GM12878 (cell line): ENCODE measurements at regions not wholly inside any gene's neighbourhood (a gene's known extent, or its start where the extent isn't known, plus 50 kb on each side); places are given as distances from the start of the nearest gene placed in this dataset.

Experiments used
- ATAC-seq: fragments of 200-7000 bp; cut with Tn5 transposase; 3 replicates; pipeline ENCODE4 v1.9.1; 2020; ENCODE audit warnings: mild to moderate bottlenecking, moderate library complexity
- BruUV-seq: library from RNA; stranded (reverse); fragments of 400-500 nt; replicated peaks from 2 replicates; lab custom pipeline; 2021; lab: Mats Ljungman, UMichigan
- CTCF ChIA-PET: fragments of 300-600 bp; sonication (Branson Sonifier 250); formaldehyde crosslinking; extraction: SDS; loops from one replicate; lab custom pipeline; 2021; ENCODE audit warnings: inconsistent platforms; lab: Yijun Ruan, JAX
- POLR2A ChIA-PET: fragments of 350-600 bp; formaldehyde crosslinking; extraction: SDS; loops from one replicate; lab custom pipeline; 2021; ENCODE audit warnings: inconsistent platforms; lab: Charles Lee
- RAD21 ChIA-PET: fragments of 300-600 bp; sonication (Branson Sonifier 250); formaldehyde crosslinking; loops from one replicate; lab custom pipeline; 2023; ENCODE audit warnings: antibody characterized with exemption; ENCODE audit not compliant: unreplicated experiment; lab: Charles Lee
- SMC1A ChIA-PET: fragments of 300-600 bp; sonication (Branson Sonifier 250); formaldehyde crosslinking; loops from one replicate; lab custom pipeline; 2023; ENCODE audit not compliant: unreplicated experiment, uncharacterized antibody; lab: Charles Lee
- DNase-seq: peaks from one replicate; pipeline ENCODE4 v3.0.0-alpha.2; 2011; ENCODE audit warnings: low read depth, low spot score
- FAIRE-seq: peaks from 3 replicates; lab custom pipeline; 2011; peaks lifted over from hg19 to GRCh38; lab: Jason Lieb, UNC
- H2AFZ ChIP-seq: 2 replicates; pipeline ENCODE4 v1.6.0; 2011; ENCODE audit warnings: low read depth, low read length, control low read depth; ENCODE audit not compliant: control insufficient read depth
- H3K27ac ChIP-seq: 2 replicates; pipeline ENCODE4 v1.5.1; 2011; ENCODE audit warnings: control low read depth; ENCODE audit not compliant: control insufficient read depth, insufficient read depth
- H3K27me3 ChIP-seq, 2 experiments: replicated peaks in 1 of 2; 2 replicates each; pipeline versions ENCODE4 v1.6.0 to v1.6.1; 2011; ENCODE audit warnings: low read length in 1 of 2; ENCODE audit not compliant: control insufficient read depth in 2 of 2, insufficient read depth in 2 of 2
- H3K36me3 ChIP-seq, 2 experiments: 2 replicates each; pipeline ENCODE4 v1.5.1; 2011; ENCODE audit warnings: low read length in 1 of 2; ENCODE audit not compliant: control insufficient read depth in 2 of 2, insufficient read depth in 2 of 2
- H3K4me1 ChIP-seq: 2 replicates; pipeline ENCODE4 v1.6.1; 2011; ENCODE audit warnings: mild to moderate bottlenecking, low read length, moderate library complexity, mixed read lengths; ENCODE audit not compliant: control insufficient read depth, insufficient read depth
- H3K4me2 ChIP-seq: 2 replicates; pipeline ENCODE4 v1.6.0; 2011; ENCODE audit warnings: control low read depth; ENCODE audit not compliant: control insufficient read depth, insufficient read depth
- H3K4me3 ChIP-seq: fragments of 200-600 bp; sonication (generic); 2 replicates; pipeline ENCODE4 v1.5.1; 2016
- H3K79me2 ChIP-seq: 2 replicates; pipeline ENCODE4 v1.6.0; 2011; ENCODE audit warnings: low read length; ENCODE audit not compliant: control insufficient read depth, insufficient read depth
- H3K9ac ChIP-seq: 2 replicates; pipeline ENCODE4 v1.8.0; 2011; ENCODE audit warnings: low read length, control low read depth, mixed read lengths; ENCODE audit not compliant: control insufficient read depth, insufficient read depth
- H3K9me3 ChIP-seq: replicated peaks from 3 replicates; pipeline ENCODE4 v1.5.1; 2011; ENCODE audit warnings: mild to moderate bottlenecking, low read length; ENCODE audit not compliant: control insufficient read depth, insufficient read depth
- H4K20me1 ChIP-seq: 2 replicates; pipeline ENCODE4 v1.6.0; 2011; ENCODE audit not compliant: control insufficient read depth, insufficient read depth
- CEBPB ChIP-seq, 2 experiments: fragments of 150-350 bp in 1 of 2; IDR thresholded peaks; 2 replicates each; pipeline ENCODE4 v1.6.1; 2012 to 2014; ENCODE audit warnings: low read depth in 2 of 2, low read length in 2 of 2, borderline replicate concordance in 1 of 2, inconsistent platforms in 1 of 2
- ESRRA ChIP-seq: IDR thresholded peaks from 2 replicates; pipeline ENCODE4 v1.6.1; 2012; ENCODE audit warnings: mild to moderate bottlenecking, low read length, improper control_type of control experiment
- FOXM1 ChIP-seq: IDR thresholded peaks from 2 replicates; pipeline ENCODE4 v1.6.1; 2012; ENCODE audit warnings: low read depth, mild to moderate bottlenecking, inconsistent platforms, low read length, moderate library complexity
- JUND ChIP-seq: IDR thresholded peaks from 2 replicates; pipeline ENCODE4 v1.6.1; 2012; ENCODE audit warnings: low read depth, mild to moderate bottlenecking, low read length, improper control_type of control experiment, moderate library complexity
- MYB ChIP-seq: fragments of 150-350 bp; IDR thresholded peaks from 2 replicates; pipeline ENCODE4 v1.6.1; 2014; ENCODE audit warnings: mild to moderate bottlenecking, low read depth, low read length, borderline replicate concordance
- RB1 ChIP-seq: fragments of 450-650 bp; formaldehyde crosslinking; IDR thresholded peaks from 2 replicates; pipeline ENCODE4 v1.6.1; 2017; ENCODE audit warnings: mild to moderate bottlenecking, borderline replicate concordance
- SIX5 ChIP-seq: IDR thresholded peaks from 2 replicates; pipeline ENCODE4 v1.6.1; 2011; ENCODE audit warnings: mild to moderate bottlenecking, low read depth, low read length, moderate library complexity; ENCODE audit not compliant: severe bottlenecking
- TARDBP ChIP-seq: IDR thresholded peaks from 2 replicates; pipeline ENCODE4 v1.6.1; 2016; ENCODE audit warnings: borderline replicate concordance
- WGBS: methylation state at CpG from one replicate; pipeline ENCODE4 v1.1.6; 2016; ENCODE audit warnings: low lambda C conversion rate; ENCODE audit not compliant: insufficient replicate concordance, insufficient coverage; ENCODE audit errors: missing lambda C conversion rate; 5-methylcytosine and 5-hydroxymethylcytosine counted together
- in situ Hi-C: fragments of 300-500 bp; cut with MboI; formaldehyde crosslinking; loops from 9 replicates; pipeline ENCODE4 v1.14.3; 2018; ENCODE audit warnings: mixed read lengths
- intact Hi-C: fragments of 100-400 bp; cut with micrococcal nuclease; formaldehyde crosslinking; loops from one replicate; pipeline ENCODE4 v1.14.2; 2022; ENCODE audit not compliant: unreplicated experiment
- TF ChIP-seq, protein P1 (sequence below): fragments of 450-650 bp; IDR thresholded peaks from 2 replicates; pipeline ENCODE4 v1.6.1; 2017; ENCODE audit warnings: low read depth, mild to moderate bottlenecking, moderate library complexity
- TF ChIP-seq, protein P2 (sequence below): fragments of 450-650 bp; IDR thresholded peaks from 2 replicates; pipeline ENCODE4 v1.6.1; 2016; ENCODE audit warnings: mild to moderate bottlenecking
- TF ChIP-seq, protein P3 (sequence below): fragments of 450-650 bp; IDR thresholded peaks from 2 replicates; pipeline ENCODE4 v1.6.1; 2018; ENCODE audit warnings: borderline replicate concordance, mild to moderate bottlenecking; ENCODE audit not compliant: partially characterized antibody
- TF ChIP-seq, protein P4 (sequence below): IDR thresholded peaks from 2 replicates; pipeline ENCODE4 v1.6.1; 2012; ENCODE audit warnings: mild to moderate bottlenecking, low read depth, low read length

DNA sequence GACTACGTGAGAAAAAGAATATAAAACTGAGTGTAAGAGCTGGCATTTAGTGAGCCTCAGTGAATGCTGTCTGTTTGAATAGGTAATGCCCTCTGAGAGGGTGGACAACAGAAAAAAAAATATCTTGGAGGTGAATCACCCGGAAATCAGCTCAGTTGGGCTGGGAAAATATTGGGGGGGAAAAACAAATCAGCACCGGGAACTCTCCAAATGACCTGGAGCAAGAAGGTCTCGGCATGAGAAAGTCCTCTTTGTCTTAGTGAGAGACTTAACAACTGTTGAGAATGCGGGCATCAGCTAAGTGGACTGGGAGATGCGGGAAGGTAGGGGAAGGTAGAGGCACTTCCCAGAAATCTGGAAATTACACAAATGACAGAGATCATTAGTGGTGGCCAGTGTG is 109.4 kb upstream of the POU3F3 start (continued):
- TF ChIP-seq, protein P1, sequence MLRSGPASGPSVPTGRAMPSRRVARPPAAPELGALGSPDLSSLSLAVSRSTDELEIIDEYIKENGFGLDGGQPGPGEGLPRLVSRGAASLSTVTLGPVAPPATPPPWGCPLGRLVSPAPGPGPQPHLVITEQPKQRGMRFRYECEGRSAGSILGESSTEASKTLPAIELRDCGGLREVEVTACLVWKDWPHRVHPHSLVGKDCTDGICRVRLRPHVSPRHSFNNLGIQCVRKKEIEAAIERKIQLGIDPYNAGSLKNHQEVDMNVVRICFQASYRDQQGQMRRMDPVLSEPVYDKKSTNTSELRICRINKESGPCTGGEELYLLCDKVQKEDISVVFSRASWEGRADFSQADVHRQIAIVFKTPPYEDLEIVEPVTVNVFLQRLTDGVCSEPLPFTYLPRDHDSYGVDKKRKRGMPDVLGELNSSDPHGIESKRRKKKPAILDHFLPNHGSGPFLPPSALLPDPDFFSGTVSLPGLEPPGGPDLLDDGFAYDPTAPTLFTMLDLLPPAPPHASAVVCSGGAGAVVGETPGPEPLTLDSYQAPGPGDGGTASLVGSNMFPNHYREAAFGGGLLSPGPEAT = no peak
- TF ChIP-seq, protein P2, sequence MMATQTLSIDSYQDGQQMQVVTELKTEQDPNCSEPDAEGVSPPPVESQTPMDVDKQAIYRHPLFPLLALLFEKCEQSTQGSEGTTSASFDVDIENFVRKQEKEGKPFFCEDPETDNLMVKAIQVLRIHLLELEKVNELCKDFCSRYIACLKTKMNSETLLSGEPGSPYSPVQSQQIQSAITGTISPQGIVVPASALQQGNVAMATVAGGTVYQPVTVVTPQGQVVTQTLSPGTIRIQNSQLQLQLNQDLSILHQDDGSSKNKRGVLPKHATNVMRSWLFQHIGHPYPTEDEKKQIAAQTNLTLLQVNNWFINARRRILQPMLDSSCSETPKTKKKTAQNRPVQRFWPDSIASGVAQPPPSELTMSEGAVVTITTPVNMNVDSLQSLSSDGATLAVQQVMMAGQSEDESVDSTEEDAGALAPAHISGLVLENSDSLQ = no peak
- TF ChIP-seq ESRRA = no peak
- TF ChIP-seq, protein P3, sequence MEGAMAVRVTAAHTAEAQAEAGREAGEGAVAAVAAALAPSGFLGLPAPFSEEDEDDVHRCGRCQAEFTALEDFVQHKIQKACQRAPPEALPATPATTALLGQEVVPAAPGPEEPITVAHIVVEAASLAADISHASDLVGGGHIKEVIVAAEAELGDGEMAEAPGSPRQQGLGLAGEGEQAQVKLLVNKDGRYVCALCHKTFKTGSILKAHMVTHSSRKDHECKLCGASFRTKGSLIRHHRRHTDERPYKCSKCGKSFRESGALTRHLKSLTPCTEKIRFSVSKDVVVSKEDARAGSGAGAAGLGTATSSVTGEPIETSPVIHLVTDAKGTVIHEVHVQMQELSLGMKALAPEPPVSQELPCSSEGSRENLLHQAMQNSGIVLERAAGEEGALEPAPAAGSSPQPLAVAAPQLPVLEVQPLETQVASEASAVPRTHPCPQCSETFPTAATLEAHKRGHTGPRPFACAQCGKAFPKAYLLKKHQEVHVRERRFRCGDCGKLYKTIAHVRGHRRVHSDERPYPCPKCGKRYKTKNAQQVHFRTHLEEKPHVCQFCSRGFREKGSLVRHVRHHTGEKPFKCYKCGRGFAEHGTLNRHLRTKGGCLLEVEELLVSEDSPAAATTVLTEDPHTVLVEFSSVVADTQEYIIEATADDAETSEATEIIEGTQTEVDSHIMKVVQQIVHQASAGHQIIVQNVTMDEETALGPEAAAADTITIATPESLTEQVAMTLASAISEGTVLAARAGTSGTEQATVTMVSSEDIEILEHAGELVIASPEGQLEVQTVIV = no peak
- no peak for TF ChIP-seq TARDBP
- no peak for TF ChIP-seq CEBPB (IDR thresholded peaks at IDR 0.05; ENCODE audit: borderline replicate concordance in 1 of 2, low read depth in 2 of 2, low read length in 2 of 2)
- no peak for TF ChIP-seq MYB

DNA sequence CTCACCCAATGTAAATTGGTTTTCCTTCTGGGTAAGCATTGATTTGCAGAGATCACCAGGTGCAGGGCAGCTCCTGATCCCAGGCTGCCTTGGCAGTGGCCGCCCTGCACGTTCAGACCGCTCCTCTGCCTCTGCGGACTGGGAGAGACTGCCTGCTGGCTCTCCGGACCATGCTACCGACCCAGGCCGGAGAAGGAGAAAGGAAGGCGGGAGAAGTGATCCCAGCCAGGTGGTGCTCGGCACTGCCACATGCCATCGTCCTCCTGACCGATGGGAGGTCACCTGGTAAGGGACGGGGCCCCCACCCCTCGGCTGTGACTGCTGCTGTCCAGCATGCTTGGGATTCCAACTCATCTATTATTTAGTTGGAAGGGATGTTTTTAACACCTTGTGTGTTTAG is 108.1 kb upstream of the POU3F3 start:
- ChIA-PET POLR2A (no interaction called here), SMC1A (no interaction called here), CTCF (no interaction called here), RAD21 (no interaction called here)
- H4K20me1 ChIP-seq = no peaks in the 10 kb centered on the region
- no peak overlapping the region for H3K4me2 ChIP-seq
- no peak overlapping the region for H2AFZ ChIP-seq
- peaks cover 0 to 2% of the 10 kb centered on the region in 2 experiments; a peak in 1 of 4 replicates for H3K27me3 ChIP-seq
- no peak for ATAC-seq
- DNase-seq = no peak
- FAIRE-seq = no peak
- no peak overlapping the region for H3K4me3 ChIP-seq
- no TSS peak for BruUV-seq
- H3K79me2 ChIP-seq = no peaks in the 10 kb centered on the region
- H3K27ac ChIP-seq = no peak overlapping the region
- in situ Hi-C loops = no loop called here
- H3K9me3 ChIP-seq = no peaks in the 10 kb centered on the region
- WGBS = 26% methylated on average over 13 of the region's 13 CpGs
- no peak overlapping the region for H3K9ac ChIP-seq
- no peaks in the 10 kb centered on the region for H3K36me3 ChIP-seq
- no peaks in the 10 kb centered on the region for H3K4me1 ChIP-seq
- intact Hi-C loops = no loop called here
- TF ChIP-seq JUND (no peak), SIX5 (no peak), FOXM1 (no peak), RB1 (no peak)
- TF ChIP-seq, protein P1 = no peak
- TF ChIP-seq, protein P4, sequence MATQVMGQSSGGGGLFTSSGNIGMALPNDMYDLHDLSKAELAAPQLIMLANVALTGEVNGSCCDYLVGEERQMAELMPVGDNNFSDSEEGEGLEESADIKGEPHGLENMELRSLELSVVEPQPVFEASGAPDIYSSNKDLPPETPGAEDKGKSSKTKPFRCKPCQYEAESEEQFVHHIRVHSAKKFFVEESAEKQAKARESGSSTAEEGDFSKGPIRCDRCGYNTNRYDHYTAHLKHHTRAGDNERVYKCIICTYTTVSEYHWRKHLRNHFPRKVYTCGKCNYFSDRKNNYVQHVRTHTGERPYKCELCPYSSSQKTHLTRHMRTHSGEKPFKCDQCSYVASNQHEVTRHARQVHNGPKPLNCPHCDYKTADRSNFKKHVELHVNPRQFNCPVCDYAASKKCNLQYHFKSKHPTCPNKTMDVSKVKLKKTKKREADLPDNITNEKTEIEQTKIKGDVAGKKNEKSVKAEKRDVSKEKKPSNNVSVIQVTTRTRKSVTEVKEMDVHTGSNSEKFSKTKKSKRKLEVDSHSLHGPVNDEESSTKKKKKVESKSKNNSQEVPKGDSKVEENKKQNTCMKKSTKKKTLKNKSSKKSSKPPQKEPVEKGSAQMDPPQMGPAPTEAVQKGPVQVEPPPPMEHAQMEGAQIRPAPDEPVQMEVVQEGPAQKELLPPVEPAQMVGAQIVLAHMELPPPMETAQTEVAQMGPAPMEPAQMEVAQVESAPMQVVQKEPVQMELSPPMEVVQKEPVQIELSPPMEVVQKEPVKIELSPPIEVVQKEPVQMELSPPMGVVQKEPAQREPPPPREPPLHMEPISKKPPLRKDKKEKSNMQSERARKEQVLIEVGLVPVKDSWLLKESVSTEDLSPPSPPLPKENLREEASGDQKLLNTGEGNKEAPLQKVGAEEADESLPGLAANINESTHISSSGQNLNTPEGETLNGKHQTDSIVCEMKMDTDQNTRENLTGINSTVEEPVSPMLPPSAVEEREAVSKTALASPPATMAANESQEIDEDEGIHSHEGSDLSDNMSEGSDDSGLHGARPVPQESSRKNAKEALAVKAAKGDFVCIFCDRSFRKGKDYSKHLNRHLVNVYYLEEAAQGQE = no peak
